ENCODE measurements at regions not wholly inside any gene's neighbourhood (a gene's known extent, or its start where the extent isn't known, plus 50 kb on each side); places are given as distances from the start of the nearest gene placed in this dataset.

GRCh38 chr14:86310148-86310547 is 780.2 kb downstream of the FLRT2 start:
- Histone ChIP-seq H2AFZ (replicated peaks; ENCODE audit: low read length, poor library complexity) (no peak overlapping the region), H4K8ac (ENCODE audit: low read depth in 2 of 2, low read length in 2 of 2) (no peak overlapping the region), H2AK5ac (ENCODE audit: low read depth, low read length) (no peak overlapping the region), H3K27me3 (ENCODE audit: control insufficient read depth, insufficient read depth, low read length) (no peaks in the 10 kb centered on the region), H2BK5ac (ENCODE audit: low read depth, low read length, poor library complexity, severe bottlenecking) (no peak overlapping the region), H3K36me3 (ENCODE audit: control insufficient read depth, insufficient read depth, low read length) (no peaks in the 10 kb centered on the region), H3K9me1 (ENCODE audit: insufficient read depth, low read length) (no peaks in the 10 kb centered on the region), H4K91ac (ENCODE audit: insufficient read depth, low read depth, low read length) (no peak overlapping the region), H3K27ac (ENCODE audit: insufficient read depth, low read length) (no peak overlapping the region), H2BK15ac (ENCODE audit: low read depth, low read length) (no peak overlapping the region), H3K14ac (replicated peaks; ENCODE audit: low read depth, low read length) (no peak overlapping the region), H3K79me1 (ENCODE audit: low read depth in 1 of 2, low read length in 2 of 2) (no peaks in the 10 kb centered on the region), H4K20me1 (ENCODE audit: insufficient read depth, low read length) (no peaks in the 10 kb centered on the region), H3K9me3 (ENCODE audit: control insufficient read depth, insufficient read depth, low read length) (no peaks in the 10 kb centered on the region), H2BK20ac (ENCODE audit: low read depth, low read length) (no peak overlapping the region), H3K18ac (ENCODE audit: low read depth, low read length) (no peak overlapping the region), H4K5ac (ENCODE audit: low read depth, low read length) (no peak overlapping the region), H3K4me2 (ENCODE audit: low read depth, low read length) (no peak overlapping the region), H2BK120ac (ENCODE audit: low read depth, low read length) (no peak overlapping the region), H3K4me1 (ENCODE audit: control insufficient read depth, insufficient read depth, low read length) (no peaks in the 10 kb centered on the region), H3K4ac (ENCODE audit: low read depth, low read length) (no peak overlapping the region), H2AK9ac (replicated peaks; ENCODE audit: low read depth, low read length, poor library complexity) (no peak overlapping the region), H3K9ac (ENCODE audit: low read depth, low read length) (no peak overlapping the region), H3K23ac (ENCODE audit: low read depth, low read length) (no peak overlapping the region), H3K56ac (ENCODE audit: extremely low read depth, insufficient read depth, low read length) (no peak overlapping the region), H3K4me3 (ENCODE audit: insufficient read depth, low read depth, low read length) (no peak overlapping the region)
- CTCF ChIA-PET, result no interaction called here
- DNase-seq (no peak), ATAC-seq (ENCODE audit: low read depth) (no peak)
- no TSS peak for BruUV-seq (replicated peaks)
- POLR2A ChIA-PET (ENCODE audit: unreplicated experiment), result no interaction called here
- no peak for TF ChIP-seq BHLHE40 (IDR thresholded peaks at IDR 0.05; ENCODE audit: low read depth, low read length)
- TF ChIP-seq MXI1 (IDR thresholded peaks at IDR 0.05; ENCODE audit: borderline replicate concordance, low read depth, low read length), result no peak
- TF ChIP-seq SMC3 (IDR thresholded peaks at IDR 0.05; ENCODE audit: low read depth, low read length), result no peak
- TF ChIP-seq RFX5 (IDR thresholded peaks at IDR 0.05; ENCODE audit: low read depth, low read length), result no peak
- TF ChIP-seq RAD21 (IDR thresholded peaks at IDR 0.05; ENCODE audit: low read length), result no peak
- dilution Hi-C loops (cut with HindIII; ENCODE audit: low sequenced_read_pairs, unreplicated experiment), result no loop called here
- in situ Hi-C loops (cut with MboI; ENCODE audit: low sequenced_read_pairs), result no loop called here
- intact Hi-C loops (cut with micrococcal nuclease), result no loop called here
- no CpG with 5 or more reads among the region's 6 CpGs for WGBS, 2 experiments (ENCODE audit: extremely low coverage in 2 of 2, insufficient read length in 1 of 2)

All from IMR-90 (cell line).